ENCODE measurements at regions not wholly inside any gene's neighbourhood (a gene's known extent, or its start where the extent isn't known, plus 50 kb on each side); places are given as distances from the start of the nearest gene placed in this dataset.

DNA sequence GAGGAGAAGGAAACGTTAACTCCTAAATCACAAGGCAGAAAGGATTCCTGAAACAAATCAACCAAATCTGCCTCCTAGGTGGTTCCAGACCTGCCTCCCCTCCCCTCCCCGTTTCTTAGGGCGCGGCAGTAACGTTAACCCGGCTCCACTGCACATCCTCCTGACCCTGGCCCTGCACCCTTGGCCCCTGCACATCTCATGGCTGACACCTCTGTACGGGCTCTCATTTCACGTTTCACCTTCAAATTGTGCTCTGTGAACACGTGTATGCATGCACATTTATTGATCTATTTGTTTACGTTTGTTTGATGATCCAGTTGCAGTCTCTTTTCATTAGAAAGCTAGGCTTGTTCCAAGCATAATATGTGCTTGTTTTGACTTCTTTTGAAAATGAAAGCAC is 358.1 kb downstream of the ADGRD1 start:
- TF ChIP-seq POLR2A (IDR thresholded peaks at IDR 0.05; ENCODE audit: extremely low read depth, insufficient read length) = no peak
- TF ChIP-seq, protein P1, sequence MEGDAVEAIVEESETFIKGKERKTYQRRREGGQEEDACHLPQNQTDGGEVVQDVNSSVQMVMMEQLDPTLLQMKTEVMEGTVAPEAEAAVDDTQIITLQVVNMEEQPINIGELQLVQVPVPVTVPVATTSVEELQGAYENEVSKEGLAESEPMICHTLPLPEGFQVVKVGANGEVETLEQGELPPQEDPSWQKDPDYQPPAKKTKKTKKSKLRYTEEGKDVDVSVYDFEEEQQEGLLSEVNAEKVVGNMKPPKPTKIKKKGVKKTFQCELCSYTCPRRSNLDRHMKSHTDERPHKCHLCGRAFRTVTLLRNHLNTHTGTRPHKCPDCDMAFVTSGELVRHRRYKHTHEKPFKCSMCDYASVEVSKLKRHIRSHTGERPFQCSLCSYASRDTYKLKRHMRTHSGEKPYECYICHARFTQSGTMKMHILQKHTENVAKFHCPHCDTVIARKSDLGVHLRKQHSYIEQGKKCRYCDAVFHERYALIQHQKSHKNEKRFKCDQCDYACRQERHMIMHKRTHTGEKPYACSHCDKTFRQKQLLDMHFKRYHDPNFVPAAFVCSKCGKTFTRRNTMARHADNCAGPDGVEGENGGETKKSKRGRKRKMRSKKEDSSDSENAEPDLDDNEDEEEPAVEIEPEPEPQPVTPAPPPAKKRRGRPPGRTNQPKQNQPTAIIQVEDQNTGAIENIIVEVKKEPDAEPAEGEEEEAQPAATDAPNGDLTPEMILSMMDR (IDR thresholded peaks at IDR 0.05; ENCODE audit: low read depth, low read length) = no peak
- TF ChIP-seq, protein P2, sequence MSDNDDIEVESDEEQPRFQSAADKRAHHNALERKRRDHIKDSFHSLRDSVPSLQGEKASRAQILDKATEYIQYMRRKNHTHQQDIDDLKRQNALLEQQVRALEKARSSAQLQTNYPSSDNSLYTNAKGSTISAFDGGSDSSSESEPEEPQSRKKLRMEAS (IDR thresholded peaks at IDR 0.05; ENCODE audit: low read depth, low read length) = no peak

Measured in NB4 (cell line).